RKO (cell line): ENCODE measurements at regions not wholly inside any gene's neighbourhood (a gene's known extent, or its start where the extent isn't known, plus 50 kb on each side); places are given as distances from the start of the nearest gene placed in this dataset.

ENCODE experiments used
- DNase-seq: peaks from one replicate; pipeline ENCODE4 v3.0.0-alpha.2; 2016; ENCODE audit warnings: low spot score

DNA sequence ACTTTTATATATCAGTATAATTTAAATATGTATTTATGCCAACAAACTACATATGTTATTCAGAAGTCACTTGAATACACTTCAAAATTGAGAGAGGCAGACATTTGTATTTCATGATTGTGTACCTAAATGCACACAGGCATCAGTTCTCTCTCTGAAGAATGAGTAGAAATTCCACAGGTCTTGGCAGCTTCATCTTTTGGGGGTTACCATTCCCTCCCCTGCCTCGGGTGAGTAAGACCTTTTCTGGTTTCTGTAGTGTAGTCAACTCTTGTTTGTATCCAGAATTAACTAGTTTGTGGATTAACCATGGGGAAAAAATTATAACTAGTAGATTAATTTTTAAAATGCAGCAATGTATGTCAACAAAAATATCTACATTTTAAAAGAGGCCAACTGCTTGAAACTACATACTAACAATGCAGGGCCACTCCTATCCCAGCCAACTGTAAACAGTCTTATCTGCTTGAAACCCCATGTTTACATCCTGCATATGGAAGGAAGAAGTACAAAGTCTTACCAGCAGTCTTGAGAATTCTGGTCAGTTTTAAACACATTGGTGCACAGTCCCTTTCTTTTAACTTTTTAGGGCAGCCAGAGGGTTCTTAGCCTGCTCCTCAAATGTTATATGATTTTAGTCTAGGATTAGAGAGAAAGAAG, 339.6 kb upstream of the KIF2A start:
- DNase-seq = no peak

DNA sequence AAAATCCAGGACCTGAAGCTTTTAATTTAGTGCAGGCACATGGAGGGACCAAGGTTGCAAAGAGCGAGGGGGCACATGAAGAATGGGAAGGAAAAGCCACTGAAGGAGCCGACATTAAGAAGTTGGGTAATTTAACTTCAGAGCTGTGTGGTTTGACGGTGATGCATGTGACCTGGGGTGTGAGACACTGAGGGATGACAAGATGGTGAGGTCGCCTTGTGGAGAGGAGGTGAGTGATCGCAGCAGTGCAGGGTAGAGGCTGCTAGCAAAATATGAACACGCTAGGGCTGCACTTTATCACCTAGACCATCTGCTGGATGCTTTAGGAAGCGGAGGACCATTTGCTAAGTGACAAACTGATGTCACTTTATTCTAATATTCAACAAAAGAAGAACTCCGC, 339.0 kb upstream of the KIF2A start:
- no peak for DNase-seq

DNA sequence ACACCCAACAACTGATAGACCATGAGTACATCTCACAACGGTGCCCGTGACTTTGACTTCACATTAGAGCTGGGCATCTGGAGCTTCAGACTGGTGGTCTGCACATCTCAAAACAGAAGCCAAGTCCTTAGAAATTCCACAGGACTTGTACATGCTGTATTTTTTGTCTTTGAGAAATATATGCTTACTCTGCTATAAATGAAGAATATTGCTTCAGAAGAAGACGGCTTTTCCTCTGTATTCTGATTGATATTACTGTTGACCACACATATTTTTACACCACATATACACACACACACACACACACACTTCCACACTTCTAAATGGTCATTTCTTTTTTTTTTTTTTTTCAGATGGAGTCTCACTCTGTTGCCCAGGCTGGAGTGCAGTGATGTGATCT, 338.3 kb upstream of the KIF2A start:
- DNase-seq = no peak

DNA sequence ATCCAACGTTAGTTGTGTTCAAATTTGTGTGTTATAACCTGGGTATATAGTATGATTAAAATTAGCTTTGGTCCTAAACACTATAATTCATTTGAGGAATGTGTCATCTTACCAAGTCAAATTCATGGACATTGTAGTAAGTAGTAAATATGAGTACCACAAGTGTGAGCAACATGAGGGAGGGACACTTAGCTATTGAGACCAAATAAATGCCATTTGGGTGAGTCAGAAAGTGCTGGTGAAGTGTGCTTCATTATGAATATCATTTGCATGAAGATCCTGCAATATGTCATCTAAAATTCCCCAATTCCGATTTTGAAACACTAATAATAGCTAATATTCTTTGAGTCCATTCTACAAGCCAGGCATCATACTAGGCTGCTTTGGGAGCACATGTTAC, 336.7 kb upstream of the KIF2A start:
- peak; percentile 55 for DNase-seq

DNA sequence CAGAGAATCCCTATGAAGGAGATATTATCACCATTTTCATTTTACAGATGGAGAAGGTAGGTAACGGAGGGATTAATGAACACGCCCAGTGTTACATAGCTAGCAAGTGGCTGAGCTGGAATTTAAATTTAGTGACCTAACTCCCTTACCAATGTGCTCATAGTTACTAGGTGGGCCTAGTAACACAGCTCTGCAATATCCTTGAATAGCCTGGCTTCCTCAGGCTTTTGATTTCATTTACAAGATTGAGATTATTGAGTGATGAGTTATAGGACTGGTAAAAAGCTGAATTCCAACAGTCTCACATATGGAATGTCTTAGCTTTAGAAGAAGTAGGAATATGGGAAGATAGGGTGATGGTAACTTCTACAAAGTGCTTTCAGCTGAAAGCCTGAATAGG, 336.3 kb upstream of the KIF2A start:
- DNase-seq = no peak

DNA sequence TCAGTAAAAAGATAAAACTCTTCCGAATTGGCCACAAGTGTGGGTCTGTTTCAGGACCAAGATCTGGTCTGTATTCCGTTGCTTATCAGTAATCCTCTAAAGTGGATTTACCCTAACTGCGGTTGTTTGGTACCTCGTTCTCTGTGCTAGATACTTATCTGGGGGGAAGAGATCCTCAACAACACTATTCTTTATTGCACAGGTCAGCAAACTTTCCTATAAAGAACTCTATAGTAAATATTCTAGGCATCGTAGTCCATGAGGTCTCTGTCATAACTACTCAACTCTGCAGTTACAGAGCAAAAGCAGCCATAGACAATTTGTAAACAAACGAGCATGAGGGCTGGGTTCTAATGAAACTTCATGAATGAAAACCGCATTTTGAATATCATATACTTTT, 335.8 kb upstream of the KIF2A start:
- no peak for DNase-seq

DNA sequence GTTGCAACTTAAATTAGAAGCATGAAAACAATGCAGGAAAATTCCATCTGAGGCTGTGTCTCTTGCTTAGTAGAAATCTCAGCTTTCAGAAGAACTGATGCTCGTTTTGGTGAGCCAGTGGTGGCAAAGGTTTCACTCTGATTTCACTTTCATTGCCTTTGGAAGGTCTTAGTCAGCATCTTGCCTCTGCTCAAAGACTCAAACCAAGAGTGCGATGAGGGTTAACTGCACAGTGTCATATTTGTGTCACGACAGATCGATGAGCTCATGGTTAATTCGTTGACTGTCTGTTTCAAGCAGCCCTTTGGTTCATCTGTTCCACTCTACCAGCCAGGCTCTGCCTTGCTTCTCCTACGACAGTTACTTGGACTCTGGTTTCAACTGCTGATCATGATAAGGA, 331.3 kb upstream of the KIF2A start:
- DNase-seq = no peak

DNA sequence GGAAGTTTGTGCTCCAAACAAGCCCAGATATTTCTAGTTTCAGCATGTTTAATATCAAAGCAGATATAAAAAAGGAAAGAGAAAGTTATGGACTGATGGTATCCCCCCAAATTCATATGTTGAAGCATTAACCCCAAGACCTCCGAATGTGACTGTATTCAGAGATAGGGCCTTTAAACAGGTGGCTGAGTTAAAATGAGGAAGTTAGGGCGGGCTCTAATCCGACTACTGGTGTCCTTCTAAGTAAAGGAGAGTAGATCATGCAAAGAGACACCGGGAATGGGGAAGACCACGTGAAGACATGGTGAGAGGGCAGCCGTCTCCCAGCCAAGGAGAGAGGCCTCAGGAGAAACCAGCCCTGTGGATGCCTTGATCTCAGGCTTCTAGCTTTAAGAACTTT, 324.1 kb upstream of the KIF2A start:
- no peak for DNase-seq

DNA sequence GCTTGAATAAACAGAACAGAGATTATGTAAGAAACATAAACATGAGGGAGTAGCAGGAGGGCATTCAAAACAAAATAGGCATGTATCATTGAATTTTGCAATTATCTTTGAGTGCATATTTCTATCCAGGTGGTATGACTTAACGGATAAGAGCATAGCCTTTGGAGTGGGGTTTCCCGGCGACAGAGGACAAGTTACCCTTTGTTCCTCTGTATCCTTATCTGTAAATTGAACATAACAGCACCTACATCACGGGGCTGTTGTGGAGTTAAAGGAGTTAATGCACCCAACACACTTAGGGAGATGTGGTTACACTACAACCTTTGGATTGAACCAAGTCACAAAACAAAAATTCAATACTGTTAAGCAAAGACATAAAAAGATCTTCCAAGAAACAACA, 314.6 kb upstream of the KIF2A start:
- no peak for DNase-seq

DNA sequence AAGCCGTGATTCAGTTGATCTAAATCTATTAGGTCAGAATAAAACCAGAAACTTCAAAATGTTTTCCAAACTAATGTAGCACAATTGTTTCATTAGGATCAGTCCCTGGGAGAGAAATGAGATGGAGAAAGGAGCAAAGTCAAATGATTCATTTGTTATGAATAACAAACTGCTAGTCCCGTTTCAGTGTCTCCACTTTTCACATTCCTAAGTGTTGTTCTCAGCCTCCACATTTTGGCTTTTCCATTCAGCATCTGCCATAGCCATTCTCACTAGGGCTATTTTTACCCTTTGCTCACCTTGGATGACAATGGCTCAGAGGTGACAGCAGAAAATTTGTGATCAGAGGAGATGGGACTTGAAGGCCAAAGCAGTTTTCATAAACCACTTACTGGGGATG, 314.1 kb upstream of the KIF2A start:
- DNase-seq = no peak

DNA sequence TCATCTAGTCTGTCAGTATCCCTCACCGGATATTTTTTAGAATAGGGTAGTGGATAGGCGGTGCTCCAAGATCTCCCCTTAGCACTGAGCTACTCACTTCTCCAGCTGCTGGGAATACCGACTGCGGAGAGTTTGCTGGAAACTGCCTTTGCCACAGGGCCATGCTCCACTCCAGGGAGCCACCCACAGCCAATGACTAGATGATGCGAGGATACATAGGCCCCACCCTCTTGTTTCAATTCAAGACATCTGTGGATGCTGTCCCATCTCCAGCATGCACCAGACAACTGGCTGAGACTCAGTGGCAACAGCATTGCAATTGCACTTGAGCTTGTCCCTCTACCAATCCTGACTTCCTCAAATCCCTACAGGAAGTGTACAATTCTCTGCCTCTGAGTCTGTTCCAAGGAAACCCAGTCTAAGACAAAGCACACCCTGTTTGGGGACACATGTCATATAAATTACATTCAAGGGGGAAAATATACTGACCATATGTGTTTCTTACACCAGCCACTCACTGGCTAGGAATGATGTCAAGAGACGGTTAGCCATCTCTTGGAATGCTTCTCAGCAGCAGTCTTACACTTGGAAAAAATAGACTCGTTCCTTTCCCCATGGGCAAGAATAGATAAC, 312.6 kb upstream of the KIF2A start:
- DNase-seq = no peak

DNA sequence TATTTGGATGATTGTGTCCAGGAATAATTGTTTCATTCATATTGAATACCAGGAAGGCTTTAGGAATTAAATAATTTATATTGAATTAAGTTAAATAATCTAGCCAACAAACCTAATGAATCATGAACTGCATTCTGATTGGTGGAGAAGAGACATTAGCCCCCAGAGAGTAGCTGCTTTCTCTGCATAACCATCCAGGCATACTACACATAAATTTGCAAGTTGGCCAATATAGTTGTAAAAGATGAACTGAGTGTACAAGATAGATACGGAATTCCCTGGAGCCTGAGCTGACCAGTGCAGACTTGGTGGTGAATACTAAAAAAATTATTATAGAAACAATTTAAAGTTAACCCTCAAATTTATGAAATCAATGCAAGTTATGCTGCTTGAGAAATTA, 311.8 kb upstream of the KIF2A start:
- DNase-seq = no peak

DNA sequence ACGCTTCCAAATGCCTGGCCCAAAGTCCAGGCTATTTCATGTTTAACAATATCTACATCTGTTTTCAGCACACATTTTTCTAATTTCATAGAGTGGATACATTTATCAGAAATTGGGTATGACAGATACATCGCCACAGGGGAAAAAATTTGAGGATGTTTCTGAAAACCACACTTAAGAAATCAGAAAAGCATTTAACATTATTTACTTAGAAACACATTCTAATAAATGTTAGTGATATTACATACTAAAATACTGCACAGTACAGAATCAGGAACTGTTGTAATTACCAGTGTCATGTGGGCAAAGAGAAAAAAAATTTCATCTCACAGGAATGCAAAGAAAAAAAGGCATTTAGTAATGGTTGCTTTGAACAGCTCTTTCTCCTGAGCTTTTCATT, 310.5 kb upstream of the KIF2A start:
- DNase-seq = no peak

DNA sequence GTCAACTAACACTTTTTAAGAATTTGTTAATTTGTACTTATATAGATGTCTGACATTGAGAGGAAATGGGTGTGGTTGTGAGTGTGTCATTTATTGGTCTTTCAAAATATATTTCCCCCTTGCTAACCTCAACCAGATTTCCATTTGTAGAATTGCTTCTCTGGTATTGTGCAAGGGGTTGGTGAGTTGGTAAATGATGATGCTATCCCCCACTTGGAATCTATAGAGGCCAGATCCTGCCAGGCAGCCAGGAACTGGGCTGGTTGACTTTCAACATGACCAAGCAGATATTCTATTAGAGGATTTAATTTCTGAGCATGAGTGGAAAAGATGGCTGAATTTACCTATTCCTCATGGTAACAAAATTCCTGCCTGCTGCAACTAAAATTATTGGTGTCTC, 306.6 kb upstream of the KIF2A start:
- no peak for DNase-seq

DNA sequence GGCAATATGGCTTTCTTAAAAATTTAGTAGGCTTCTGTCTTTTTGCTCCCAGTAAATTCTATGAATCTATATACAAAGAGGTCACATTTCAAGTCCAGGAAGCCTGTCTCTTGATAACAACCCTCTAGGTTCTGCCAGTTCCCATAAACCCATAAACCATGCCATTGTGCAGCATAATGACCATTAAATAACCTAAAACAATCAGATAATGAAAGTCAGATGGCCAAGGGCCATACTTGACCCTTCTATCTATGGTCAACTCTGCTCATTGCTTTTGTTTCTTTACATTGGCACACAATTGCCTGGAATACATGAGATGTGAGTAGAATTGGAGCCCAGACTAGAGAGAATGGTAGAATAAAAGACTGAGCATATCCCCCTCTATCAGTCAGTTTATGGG, 305.4 kb upstream of the KIF2A start:
- no peak for DNase-seq

DNA sequence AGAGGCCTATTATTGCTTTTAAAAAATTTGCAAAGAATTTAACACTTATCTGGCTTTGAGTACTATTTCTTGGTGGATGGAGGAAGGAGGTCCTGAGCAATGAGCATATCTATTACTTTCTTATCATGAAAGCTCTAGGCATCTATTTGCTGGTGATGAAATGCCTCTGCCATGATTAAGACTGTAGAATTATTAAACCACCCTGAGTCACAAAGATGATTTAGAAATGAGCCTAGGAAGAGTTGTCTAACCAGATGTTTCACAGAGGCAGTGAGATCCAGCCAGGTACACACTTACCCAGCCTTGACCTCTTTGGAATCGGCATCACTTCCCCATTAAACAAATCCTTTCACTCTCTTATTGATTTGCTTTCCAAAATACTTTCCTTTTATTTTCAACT, 304.4 kb upstream of the KIF2A start:
- DNase-seq = no peak

DNA sequence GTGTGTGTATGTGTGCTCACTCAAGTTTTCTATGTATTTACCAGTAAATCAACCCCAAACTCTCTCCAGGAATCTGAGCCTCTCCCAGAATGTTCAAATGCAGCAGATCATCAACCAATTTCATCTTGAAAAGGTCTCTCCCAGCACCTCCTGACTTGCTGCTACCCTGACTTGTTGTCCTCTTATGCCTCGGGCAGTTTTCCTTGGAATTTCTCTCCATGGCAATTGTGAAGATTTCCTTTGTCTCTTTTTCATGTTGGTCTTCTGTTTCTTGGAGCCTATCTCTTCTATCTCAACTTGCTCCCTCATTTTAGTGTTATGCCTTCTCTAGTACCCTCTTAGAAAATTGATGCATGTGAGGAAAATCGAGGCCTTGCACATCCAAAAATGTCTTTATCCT, 303.6 kb upstream of the KIF2A start:
- no peak for DNase-seq

DNA sequence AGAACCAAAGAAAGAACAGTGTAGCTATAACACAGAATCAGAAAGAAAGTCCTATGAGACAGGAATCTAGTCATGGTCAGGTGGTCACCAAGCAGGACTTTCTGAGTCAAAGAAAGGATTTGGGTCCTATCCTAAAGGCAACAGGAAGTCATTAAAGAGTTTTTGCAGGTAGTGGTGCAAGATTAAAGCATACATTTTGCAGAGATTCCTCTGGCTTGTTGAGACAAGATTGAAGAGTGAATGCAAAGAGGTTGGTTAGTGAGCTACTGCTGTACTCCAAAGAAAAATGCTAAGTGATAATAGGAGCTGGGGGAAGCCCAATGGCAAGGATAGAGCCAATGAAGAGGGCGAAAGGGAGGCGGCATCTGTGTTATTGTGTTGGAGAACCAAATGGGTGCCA, 300.5 kb upstream of the KIF2A start:
- no peak for DNase-seq

DNA sequence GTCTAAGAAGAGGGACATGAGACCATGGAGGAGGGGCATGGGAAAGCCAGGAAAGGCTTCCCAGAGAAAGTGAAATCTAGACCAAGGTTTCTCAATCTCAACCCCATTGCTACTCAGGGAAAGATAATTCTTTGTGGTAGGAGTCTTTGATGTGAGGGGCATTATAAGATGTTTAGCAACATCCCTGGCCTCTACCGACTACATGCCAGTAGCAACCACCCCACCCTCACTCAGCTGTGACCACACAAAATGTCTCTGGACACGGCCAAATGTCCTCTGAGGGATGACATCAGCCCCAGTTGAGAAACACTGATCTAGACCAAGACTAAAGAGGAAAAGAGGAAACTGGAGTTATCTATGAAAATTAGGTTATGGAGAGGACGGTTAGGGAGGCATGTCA, 298.5 kb upstream of the KIF2A start:
- no peak for DNase-seq

DNA sequence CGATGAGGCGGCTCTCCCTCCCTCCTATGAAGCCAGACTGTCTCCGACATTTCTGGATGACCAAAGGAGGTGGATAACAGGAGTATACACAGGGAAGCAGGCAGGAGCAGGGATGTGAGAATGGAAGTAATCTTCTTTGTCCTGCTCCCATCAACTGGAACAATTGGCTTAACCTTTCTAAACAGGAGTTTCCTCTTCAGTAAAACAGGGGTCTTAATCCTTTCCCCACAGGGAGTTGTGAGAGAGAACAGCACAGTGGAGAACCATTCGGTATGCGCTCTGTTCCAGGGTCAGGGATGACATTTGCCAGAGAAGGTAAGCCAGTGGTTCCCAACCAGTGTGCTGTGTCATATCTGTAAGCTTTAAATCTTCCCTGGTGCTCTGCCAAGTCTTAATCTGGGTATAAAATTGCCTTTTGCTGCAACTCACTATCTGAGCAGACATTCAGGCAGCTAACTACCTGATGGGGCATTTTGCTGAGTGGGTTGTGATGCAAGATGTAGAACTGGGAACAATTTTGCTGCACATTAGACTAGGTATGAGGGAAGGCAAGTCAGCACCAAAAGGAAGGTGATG, 294.8 kb upstream of the KIF2A start:
- no peak for DNase-seq

DNA sequence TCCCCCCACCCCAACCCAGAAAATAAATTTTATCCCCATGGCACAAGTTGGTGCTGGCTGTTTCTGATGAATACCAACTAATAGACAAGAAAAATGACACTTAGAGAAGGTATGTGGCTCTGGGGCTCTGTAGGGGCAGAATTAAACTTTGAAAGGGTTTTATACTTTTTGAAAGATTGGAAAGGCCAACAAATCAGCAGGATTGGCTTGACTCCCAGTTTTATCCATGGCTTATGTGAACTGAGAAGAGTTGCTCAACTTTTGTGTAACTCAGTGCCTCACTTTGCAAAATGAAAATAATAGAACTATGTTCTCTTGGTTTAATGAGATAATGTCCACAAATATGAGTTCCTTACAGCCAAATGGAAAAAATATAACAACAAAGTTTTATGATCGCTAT, 288.9 kb upstream of the KIF2A start:
- no peak for DNase-seq

DNA sequence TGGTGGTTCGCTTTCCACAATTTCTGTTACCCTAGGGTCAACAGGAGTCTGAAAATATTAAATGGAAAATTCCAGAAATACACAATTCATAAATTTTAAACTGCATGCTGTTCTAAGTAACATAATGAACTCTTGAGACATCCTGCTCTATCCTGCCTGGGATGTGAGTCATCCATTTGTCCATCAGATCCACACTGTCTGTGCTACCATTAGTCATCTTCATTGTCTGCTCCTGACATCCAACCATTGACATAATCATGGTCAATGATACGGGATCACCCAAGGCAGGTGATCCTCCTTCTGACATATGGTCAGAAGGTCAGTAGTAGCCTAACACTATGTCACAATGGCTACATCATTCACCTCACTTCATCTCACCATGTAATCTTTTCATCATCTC, 276.7 kb upstream of the KIF2A start:
- peak; percentile 42 for DNase-seq

DNA sequence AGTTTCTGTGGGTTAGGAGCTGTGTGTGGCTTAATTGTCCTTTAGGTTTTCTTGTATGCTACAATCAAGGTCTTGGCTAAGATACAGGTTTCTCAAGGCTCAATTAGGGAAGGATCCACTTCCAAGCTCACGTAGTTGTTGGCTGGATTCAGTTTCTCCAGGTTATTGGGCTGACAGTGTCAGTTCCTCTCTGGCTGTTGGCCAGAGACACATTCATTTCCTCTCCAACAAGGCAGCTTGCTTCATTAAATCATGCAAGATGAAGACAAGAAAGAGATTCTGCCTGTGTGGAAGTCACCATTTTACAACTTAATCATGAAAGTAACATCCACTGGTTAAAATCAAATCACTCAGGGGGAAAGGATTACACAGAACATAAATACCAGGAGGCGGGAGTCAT, 275.7 kb upstream of the KIF2A start:
- no peak for DNase-seq

DNA sequence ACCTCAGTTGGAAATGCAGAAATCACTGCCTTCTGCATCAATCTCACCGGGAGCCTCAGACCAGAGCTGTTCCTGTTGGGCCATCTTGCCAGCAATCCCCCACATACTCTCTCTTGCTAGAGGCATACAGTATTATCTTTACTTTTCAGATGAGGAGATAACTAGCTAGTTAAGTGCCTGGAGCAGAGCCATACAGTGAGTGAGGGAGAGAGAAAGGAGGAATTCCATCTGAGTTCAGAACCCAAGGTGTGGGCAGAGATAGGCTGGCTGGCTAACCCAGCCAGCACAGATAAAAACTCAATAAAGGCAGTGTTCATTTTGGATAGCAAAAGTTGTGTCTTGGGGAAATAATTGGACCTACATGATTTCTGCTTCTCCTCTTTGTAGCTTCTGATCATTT, 268.0 kb upstream of the KIF2A start:
- no peak for DNase-seq
